ENCODE measurements at regions not wholly inside any gene's neighbourhood (a gene's known extent, or its start where the extent isn't known, plus 50 kb on each side); places are given as distances from the start of the nearest gene placed in this dataset.
A peak's percentile ranks its signal among the peaks of the same experiment; 100 is the strongest.

DNA sequence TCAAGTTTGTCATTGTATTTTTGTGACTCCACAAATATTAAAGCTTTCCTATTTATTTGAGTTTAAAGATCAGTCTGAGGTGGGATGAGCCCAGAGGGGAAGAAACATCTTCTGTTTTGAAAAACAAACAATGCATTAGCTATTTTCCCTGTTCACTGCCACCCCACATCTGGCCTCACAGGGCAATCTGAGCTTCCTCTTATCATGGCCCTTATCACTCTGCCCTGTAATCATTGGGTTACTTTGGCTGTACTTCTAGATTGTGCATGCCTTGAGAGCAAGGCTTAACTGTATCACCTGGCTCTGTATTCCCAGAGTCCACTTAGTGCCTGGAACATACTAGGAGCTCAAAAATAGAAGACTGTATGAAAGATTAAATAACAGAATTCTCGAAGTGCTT, 241.6 kb upstream of the NT5C1B start:
- 94 to 100% methylated on average over 1 of the region's 1 CpG for WGBS, 2 experiments (ENCODE audit: low coverage in 1 of 2, low lambda C conversion rate in 2 of 2, missing lambda C conversion rate in 2 of 2)
- H3K27ac ChIP-seq, result no peak overlapping the region
- H3K4me3 ChIP-seq, result no peak overlapping the region
- H3K4me2 ChIP-seq (ENCODE audit: unreplicated experiment), result peak overlapping the region; percentile 36
- no peak overlapping the region for H2AFZ ChIP-seq
- H3F3A ChIP-seq (ENCODE audit: insufficient read depth), result peaks cover 31% of the 10 kb centered on the region
- H3K9ac ChIP-seq, result no peak overlapping the region
- no peaks in the 10 kb centered on the region for H3K36me3 ChIP-seq (ENCODE audit: low read depth)
- DNase-seq, result no peak
- no peaks in the 10 kb centered on the region for H3K9me3 ChIP-seq (ENCODE audit: low read depth)
- H3K79me2 ChIP-seq (ENCODE audit: insufficient read depth), result no peaks in the 10 kb centered on the region
- TF ChIP-seq EZH2 (IDR thresholded peaks at IDR 0.05; ENCODE audit: insufficient read depth, poor library complexity, severe bottlenecking) (no peak), EZH2phosphoT487 (IDR thresholded peaks at IDR 0.05; ENCODE audit: insufficient read depth, low read depth) (no peak)
- peaks cover 61% of the 10 kb centered on the region for H3K4me1 ChIP-seq (ENCODE audit: insufficient read depth)
- no peaks in the 10 kb centered on the region for H3K9me2 ChIP-seq (ENCODE audit: insufficient read depth)
- no peaks in the 10 kb centered on the region for H4K20me1 ChIP-seq (ENCODE audit: insufficient read depth)
- in situ Hi-C loops (cut with MboI), result no loop called here
- no peaks in the 10 kb centered on the region for H3K27me3 ChIP-seq (replicated peaks; ENCODE audit: insufficient read depth)

DNA sequence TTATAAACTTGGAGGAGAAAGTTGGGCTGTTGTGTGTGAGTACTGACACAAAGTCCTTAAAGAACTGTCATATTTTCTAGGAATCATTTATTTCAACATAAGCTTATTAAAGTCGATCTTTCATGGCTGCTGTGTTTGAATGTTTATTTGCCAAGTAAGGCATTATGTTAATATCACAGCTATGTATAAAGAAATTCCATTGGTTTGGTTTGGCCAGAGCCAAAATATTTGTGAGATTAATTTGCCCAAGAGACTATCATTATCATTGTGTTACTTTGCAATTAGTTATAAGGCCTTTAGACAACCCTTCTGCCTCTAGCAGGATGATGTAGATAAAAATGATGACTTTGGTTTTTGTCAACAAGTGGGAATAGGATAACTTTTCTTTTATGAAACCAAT, 240.6 kb upstream of the NT5C1B start:
- no peaks in the 10 kb centered on the region for H4K20me1 ChIP-seq (ENCODE audit: insufficient read depth)
- no peaks in the 10 kb centered on the region for H3K79me2 ChIP-seq (ENCODE audit: insufficient read depth)
- TF ChIP-seq EZH2phosphoT487 (IDR thresholded peaks at IDR 0.05; ENCODE audit: insufficient read depth, low read depth), result no peak
- peak overlapping the region; percentile 20; the same call in 1 of the 2 replicates for H3K4me3 ChIP-seq
- peaks cover 61% of the 10 kb centered on the region for H3K4me1 ChIP-seq (ENCODE audit: insufficient read depth)
- no peaks in the 10 kb centered on the region for H3K9me2 ChIP-seq (ENCODE audit: insufficient read depth)
- H3K27me3 ChIP-seq (replicated peaks; ENCODE audit: insufficient read depth), result no peaks in the 10 kb centered on the region
- in situ Hi-C loops (cut with MboI), result no loop called here
- WGBS, 2 experiments (ENCODE audit: low coverage in 1 of 2, low lambda C conversion rate in 2 of 2, missing lambda C conversion rate in 2 of 2), result 0% methylated on average over 1 of the region's 1 CpG
- H3K4me2 ChIP-seq (ENCODE audit: unreplicated experiment), result peak overlapping the region; percentile 36
- no peak for DNase-seq
- H3K9me3 ChIP-seq (ENCODE audit: low read depth), result no peaks in the 10 kb centered on the region
- H2AFZ ChIP-seq, result no peak overlapping the region
- H3K27ac ChIP-seq, result peak overlapping the region; percentile 63
- no peak overlapping the region for H3K9ac ChIP-seq
- H3K36me3 ChIP-seq (ENCODE audit: low read depth), result no peaks in the 10 kb centered on the region
- peaks cover 31% of the 10 kb centered on the region for H3F3A ChIP-seq (ENCODE audit: insufficient read depth)

DNA sequence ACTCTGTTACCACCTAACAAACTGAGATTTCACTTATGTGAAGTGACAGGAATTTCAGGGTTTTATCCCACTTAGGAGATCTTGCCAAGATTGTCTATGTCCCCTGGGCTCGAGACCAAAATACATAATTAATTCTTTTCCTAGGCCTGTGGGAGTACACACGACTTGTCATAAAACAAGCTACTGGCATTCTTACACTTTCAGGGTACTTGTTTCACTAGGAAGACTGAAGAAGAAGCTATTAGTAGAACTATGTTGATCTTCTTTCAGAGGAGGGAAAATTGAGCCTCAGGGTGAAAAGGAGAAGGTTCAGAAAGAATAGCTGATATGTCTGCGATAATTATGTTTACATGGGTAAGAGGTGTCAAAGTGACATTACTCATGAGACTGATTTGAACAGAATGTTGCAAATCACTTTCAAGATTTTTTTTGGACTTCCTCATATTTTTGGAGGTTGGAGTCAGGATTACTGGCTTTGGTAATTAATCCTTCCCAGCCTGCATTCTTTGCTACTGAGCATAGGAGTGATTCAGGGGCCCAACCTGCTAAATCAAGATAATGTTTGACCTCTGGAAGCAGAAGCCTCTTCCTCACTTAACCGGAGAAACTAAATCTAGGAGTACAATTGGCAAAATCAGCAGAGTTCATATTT, 240.0 kb upstream of the NT5C1B start:
- H3K4me1 ChIP-seq (ENCODE audit: insufficient read depth), result peaks cover 56% of the 10 kb centered on the region
- peak overlapping the region; percentile 63 for H3K27ac ChIP-seq
- peak; percentile 85 for DNase-seq
- TF ChIP-seq EZH2phosphoT487 (IDR thresholded peaks at IDR 0.05; ENCODE audit: insufficient read depth, low read depth), result 0 out of 2 replicates have a peak, but pooled peaks have one; percentile 54
- no peak for TF ChIP-seq EZH2 (IDR thresholded peaks at IDR 0.05; ENCODE audit: insufficient read depth, poor library complexity, severe bottlenecking)
- H3K79me2 ChIP-seq (ENCODE audit: insufficient read depth), result no peaks in the 10 kb centered on the region
- H3K9ac ChIP-seq, result no peak overlapping the region
- peak overlapping the region; percentile 36 for H3K4me2 ChIP-seq (ENCODE audit: unreplicated experiment)
- no peaks in the 10 kb centered on the region for H3K27me3 ChIP-seq (replicated peaks; ENCODE audit: insufficient read depth)
- no peak overlapping the region for H2AFZ ChIP-seq
- WGBS, 2 experiments (ENCODE audit: low coverage in 1 of 2, low lambda C conversion rate in 2 of 2, missing lambda C conversion rate in 2 of 2), result 2 to 3% methylated on average over 4 of the region's 4 CpGs
- H3K36me3 ChIP-seq (ENCODE audit: low read depth), result no peaks in the 10 kb centered on the region
- H3F3A ChIP-seq (ENCODE audit: insufficient read depth), result peaks cover 31% of the 10 kb centered on the region
- no peaks in the 10 kb centered on the region for H3K9me3 ChIP-seq (ENCODE audit: low read depth)
- no peaks in the 10 kb centered on the region for H3K9me2 ChIP-seq (ENCODE audit: insufficient read depth)
- H3K4me3 ChIP-seq, result peak overlapping the region; percentile 20; the same call in 1 of the 2 replicates
- in situ Hi-C loops (cut with MboI), result no loop called here
- H4K20me1 ChIP-seq (ENCODE audit: insufficient read depth), result no peaks in the 10 kb centered on the region

DNA sequence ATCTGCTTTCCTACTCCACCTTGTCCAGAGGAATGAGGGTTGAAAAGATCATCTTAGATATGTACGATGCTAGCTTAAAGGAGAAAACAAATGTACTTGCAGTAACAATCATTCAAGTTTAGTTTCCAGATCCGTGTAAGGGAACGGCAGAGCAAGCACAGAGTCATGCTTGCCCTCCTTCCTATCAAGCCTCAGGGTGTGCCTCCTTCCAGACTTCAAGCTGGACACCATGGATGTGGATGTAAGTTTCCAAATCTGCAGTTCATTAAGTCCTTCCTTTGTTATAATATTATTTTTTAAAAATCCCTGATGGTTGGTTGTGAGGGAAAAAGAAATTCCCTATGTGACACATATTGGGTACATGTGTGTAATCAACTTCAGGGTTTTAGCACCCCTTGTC, 238.9 kb upstream of the NT5C1B start:
- Histone ChIP-seq H3K79me2 (ENCODE audit: insufficient read depth) (no peaks in the 10 kb centered on the region), H3K27me3 (replicated peaks; ENCODE audit: insufficient read depth) (no peaks in the 10 kb centered on the region), H3K36me3 (ENCODE audit: low read depth) (no peaks in the 10 kb centered on the region), H3K9me2 (ENCODE audit: insufficient read depth) (no peaks in the 10 kb centered on the region), H3K9me3 (ENCODE audit: low read depth) (no peaks in the 10 kb centered on the region), H3K4me2 (ENCODE audit: unreplicated experiment) (no peak overlapping the region), H3K4me3 (no peak overlapping the region), H3K9ac (no peak overlapping the region), H3F3A (ENCODE audit: insufficient read depth) (peaks cover 31% of the 10 kb centered on the region), H2AFZ (no peak overlapping the region), H4K20me1 (ENCODE audit: insufficient read depth) (no peaks in the 10 kb centered on the region), H3K4me1 (ENCODE audit: insufficient read depth) (peaks cover 45% of the 10 kb centered on the region), H3K27ac (no peak overlapping the region)
- DNase-seq, result no peak
- in situ Hi-C loops (cut with MboI), result no loop called here
- WGBS, 2 experiments (ENCODE audit: low coverage in 1 of 2, low lambda C conversion rate in 2 of 2, missing lambda C conversion rate in 2 of 2), result 79% methylated on average over 3 of the region's 3 CpGs
- TF ChIP-seq EZH2phosphoT487 (IDR thresholded peaks at IDR 0.05; ENCODE audit: insufficient read depth, low read depth), result no peak
- no peak for TF ChIP-seq EZH2 (IDR thresholded peaks at IDR 0.05; ENCODE audit: insufficient read depth, poor library complexity, severe bottlenecking)
